GM19452 (cell line): ENCODE measurements at regions not wholly inside any gene's neighbourhood (a gene's known extent, or its start where the extent isn't known, plus 50 kb on each side); places are given as distances from the start of the nearest gene placed in this dataset.

Experiments
- ATAC-seq: cut with Tn5 transposase; IDR thresholded peaks from one replicate; pipeline ENCODE4 v1.9.1; 2021; ENCODE audit not compliant: unreplicated experiment

DNA sequence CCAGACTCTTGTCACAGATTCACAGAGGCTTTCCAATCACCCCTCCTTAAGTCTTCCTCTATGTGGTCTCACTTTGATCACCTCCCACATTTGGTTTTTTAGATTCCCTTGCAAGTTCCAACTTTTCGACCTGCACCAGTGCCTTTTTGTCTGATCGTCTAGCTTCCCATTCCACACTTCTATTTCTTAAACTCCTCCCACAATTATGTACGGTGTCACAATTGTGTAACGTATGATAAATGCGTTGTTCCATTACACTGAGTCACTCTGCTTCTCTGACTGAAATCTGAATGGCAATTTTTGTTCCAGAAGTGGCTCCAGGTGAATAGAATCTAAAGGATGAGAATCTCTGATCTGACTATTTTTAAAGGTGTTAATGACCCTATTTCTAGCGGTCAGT lies 320.1 kb downstream of the LMX1A start:
- ATAC-seq: no peak

DNA sequence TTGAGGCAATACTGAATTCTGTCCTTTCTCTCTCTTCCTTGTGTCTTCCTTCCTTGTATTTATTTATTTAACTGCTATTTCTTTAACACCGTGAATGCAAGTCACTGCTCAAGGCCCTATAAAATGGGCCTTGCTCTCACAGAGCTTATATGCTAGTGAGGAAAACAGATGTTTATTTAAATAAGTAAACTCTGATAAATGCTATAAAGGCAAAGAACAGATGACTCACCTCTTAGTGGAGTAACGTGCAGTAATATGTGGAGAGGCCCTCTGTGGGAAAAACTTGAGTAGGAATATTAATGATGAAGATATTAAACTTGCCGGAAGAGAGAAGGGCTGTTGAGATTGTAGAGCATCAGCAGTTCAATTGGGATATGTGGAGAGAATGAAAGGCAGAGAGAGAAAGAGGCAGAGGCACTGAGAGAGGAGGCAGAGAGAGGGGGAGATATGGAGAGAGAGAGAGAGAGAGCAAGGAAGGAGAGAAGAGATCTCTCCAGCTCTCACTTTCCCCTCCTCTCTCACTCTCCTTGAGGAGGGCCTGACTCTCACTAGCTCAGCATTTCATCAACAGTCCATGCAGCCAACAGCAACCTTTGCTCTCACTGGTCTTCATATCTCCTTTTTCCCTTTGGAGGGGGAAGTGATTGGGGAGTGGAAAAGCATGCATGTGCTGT lies 322.2 kb downstream of the LMX1A start:
- ATAC-seq: no peak

DNA sequence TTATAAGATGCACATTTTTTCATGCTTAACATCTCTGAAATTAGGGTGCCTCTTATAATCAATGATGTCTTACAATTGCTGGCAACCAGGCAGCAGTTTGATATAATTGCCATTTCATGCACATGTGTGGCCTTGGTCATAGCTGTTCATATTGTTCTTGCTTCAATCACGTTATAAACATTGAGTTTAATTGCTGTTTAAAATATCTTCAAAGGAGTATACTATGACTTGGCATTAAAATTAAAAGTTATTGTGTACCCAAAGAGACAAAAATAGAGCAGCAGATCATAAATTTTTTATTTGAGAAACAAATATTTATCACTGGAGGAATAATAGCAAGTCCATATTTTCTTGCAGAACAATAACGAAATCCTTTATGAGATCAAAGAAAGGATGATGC lies 325.5 kb downstream of the LMX1A start:
- no peak for ATAC-seq

DNA sequence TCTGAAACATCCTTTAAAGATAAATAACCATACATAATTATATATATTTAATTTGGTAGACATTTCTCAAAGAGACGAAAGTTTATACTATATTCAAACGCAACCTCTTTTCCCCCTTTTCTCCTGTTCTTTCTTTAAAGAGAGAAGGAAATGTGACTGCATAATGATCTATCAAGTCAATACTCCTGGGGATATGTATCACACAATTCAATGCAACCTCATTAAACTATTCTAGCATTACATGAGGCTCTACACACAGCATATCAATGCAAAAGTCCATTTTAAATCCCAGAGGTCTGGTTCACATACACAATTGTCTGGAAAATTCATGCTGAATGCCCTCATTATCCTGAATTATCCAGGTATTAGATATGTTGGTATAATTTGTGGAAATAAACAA lies 330.7 kb downstream of the LMX1A start:
- no peak for ATAC-seq

DNA sequence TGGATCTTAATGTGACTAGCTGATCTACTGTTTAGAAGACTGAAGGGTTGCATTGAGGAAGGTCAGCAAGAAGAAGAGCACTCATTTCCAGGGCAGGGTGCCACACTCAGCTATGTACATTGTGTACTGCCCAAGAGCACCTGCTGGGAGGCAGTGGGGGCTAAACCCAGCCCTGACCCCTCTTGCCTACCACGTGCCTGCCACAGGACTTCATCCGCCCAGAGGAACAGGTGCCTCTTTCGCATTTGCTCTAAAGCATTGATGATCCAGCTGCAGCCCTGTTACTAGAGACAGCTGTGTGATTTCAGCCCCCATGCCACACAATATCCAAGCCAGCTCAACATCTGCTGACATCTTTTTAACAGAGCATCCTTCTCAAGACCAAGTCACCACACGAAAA lies 341.8 kb downstream of the LMX1A start:
- ATAC-seq: no peak

DNA sequence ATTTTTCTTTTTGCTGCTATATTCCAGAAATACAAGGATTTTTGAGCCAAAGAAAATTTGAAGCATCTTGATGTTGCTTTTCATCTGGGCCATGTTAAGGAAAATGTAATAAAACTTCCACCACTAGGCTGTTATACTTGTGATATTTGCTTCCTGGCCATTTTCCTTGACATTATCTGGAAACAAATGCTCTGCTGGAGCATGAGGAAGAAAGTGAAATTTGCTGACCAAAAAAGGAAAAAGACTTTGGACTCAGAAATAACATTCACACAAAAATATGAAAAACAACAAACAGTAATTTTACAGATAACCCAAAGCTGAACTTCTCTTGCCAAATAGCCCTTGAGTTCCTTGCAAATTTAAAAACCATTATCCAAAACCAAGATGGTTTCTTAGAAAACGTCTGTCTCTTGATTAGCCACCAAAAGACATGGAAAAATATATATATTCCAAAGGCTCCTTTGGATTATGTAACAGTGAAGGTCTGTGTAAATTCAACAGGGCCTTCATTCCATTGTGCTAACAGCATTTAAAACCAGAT lies 344.5 kb downstream of the LMX1A start:
- ATAC-seq: no peak

DNA sequence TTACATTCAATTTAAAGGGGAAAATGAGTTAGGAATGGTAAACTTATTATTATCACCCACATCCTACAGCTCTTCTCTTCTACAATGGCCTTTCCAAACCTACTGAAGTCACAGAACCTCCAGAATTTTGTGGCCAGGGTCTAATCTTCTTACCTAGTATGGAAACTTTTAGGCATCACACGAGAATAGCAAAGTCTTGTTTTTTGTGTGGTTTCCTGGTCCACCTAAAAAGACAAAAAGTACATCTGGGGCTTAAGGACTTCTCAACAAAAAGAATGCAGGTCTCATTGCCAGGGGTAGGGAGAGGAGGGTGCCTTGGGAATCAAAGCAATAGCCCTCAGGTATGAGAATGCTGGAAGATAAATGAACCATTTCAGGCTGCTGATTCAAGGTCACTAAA lies 345.3 kb downstream of the LMX1A start:
- ATAC-seq: no peak

DNA sequence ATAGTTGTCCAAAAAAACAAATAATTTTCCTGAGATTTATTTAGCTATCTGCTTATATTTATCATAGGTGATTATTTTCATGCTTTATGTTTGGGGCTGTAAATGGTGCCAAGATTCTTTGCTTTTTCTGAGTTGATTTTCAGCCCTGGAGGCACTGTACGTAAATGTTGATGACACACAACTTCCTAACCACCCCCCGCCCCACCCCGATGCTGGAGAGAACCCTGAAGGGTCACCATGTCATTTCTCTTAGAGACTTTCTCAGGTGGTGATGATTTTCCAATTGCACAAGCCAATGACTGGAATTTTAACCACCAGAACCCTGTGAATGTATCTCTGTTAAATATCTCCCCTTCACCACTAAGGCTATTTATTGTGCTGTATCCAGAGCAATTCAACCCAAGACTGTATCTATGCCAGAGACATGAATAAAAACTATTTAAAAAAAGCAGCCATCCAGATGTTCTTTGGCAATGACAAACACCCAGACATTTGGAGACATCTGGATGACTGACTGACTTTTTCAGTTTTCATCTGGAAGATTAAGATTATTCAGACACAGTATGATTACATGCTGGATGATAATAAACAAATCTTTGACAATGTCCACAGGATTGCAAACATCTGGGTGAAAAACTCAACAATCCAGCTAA lies 346.0 kb downstream of the LMX1A start:
- ATAC-seq: no peak

DNA sequence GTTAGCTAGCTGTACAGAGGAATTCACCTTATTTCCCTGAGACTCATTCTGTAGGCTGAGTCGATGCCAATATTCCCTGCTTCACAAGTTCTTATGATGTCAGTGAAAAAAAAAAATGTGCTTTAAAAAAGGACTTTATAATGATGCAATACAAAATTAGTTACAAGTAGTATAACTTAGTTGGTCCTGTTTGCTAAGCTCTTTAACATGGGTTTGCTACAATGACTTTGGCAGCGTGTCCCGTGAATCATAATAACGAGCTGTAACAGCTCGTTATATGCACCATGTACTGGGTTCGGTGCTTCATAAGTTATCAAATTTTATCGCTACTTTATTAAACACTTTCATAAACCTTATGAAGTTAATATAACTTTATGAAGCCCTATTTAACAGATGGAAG lies 349.7 kb downstream of the LMX1A start:
- no peak for ATAC-seq

DNA sequence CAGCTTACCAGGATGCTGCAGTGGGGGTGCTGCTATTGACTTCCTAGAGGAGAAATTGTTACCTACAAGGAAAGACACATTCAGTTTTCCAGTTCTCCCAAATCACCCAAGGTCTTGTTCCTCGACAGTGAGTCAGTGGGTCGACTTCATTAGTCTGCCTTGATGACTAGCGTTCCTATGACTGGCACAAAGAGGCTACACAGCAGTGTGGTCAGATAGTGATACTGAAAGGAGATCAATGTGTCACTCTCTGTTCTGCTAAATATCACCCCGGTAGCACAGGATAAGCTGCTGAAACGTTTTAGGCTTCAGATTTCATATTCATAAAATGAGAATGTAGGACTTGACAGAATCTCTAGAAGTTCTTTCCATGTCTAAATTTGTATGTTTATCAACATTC lies 357.4 kb downstream of the LMX1A start:
- ATAC-seq: no peak

DNA sequence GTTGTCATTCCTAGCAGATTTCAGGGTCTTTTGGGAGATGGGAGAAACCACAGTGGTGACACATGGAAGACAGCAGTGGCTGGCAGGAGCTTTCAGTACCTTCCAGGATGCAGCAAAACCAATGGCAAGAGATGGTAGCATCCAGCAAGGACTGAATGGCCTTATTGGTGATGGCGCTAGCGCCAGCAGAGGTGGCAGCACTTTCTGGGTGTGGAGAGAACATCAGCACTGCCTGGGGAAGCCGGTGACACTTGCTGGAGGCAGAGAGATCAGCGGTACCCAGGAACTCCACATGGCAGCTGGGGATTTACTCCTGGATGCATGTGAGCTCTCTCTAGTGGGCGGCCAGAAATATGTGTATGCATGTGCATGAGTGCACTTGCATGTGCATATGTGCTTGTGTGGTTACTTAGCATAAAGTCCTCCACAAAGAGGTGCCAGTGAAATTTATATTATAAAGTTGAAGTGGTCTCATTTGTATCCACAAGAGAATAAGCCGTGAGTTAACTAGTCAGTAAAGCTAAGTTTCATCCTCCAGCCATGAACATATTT lies 364.7 kb downstream of the LMX1A start:
- no peak for ATAC-seq

DNA sequence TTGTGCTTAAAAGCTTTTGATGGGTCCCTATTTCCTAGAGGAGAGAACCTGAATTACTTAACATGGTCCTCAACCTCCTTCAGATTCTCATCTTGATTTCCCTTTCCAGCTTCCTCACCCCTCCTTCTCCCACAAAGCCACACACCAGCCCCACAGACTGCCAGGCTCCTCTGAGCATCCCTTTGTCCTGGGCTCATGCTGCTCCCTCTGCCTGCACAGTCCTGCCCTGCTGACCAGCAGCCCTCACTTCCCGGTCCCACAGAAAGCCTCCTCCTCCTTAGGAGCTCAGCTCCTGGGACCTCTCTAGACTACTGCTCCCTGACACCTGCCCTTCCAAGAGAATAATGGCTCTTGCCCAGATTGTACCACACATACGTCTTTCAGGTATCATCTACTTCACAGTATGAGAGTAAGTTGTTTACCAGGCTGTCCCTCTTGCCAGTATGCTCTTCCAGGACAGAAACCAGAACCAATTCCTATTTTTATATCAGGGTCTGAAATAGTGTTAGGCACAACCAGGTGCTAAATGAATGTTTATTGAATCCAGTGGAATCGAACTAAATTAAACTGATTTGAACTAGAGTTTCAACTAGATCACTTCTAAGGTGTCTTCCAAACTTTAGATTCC lies 373.4 kb downstream of the LMX1A start:
- ATAC-seq: no peak

DNA sequence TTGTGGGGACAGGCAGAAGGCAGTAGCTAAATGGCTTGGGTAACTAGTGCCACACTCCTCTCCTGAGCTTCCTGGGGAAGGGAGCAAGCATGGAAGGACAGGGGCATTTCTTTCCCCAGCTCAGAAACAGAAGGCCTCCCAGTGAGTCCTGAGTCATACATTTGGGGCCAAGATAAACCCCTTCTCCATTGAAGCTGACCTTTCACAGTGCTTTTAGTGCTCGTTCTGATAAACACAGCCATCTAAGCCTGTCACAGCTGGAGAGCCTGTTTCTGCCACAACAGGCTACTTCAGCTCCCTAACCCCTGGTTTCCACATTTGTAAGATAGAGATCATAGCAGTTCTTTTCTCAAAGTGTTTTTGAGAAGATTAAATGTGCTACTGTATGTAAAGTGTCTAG lies 374.0 kb downstream of the LMX1A start:
- no peak for ATAC-seq

DNA sequence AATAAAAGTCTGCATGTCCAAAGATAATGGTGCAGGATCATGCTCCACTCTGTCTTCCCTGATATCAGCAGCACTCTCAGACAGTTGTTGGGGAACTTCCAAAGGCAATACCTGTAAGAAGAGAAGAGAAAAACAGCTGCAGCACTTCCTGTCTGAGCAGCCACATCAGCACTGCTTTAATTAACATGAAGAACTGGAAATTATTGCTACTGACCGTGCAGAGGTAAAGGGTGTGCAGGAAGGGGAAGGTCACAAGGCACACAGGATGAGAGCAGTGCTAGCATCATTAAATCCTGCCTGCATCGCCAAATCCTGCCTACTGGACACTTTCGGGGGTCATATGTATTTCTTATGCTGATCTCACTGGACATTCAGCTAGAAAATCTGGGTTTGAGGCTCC lies 379.0 kb downstream of the LMX1A start:
- ATAC-seq: no peak

DNA sequence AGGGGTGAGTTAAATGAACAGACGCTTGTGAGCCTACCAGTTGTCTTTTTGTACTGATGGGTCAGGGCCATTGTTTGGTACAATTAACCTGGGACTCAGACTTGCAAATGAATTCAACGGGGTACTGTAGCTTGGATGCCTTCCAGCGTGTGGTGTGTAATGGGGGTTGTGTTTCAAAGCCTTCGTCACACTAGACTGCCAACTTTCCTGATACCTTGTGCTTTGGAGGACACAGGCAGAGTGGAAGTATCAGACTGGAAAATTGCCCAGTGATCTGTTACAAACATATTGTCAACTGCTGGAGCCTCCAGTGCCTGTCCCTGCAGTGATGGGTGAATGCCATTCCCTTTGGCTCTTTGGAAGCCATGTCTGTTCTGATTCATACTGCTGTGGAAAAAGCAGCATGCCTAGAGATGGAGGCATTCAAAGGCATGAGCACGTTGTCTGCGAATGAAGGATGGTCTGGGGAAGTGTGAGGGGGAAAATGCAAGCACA lies 384.5 kb downstream of the LMX1A start:
- ATAC-seq: no peak

DNA sequence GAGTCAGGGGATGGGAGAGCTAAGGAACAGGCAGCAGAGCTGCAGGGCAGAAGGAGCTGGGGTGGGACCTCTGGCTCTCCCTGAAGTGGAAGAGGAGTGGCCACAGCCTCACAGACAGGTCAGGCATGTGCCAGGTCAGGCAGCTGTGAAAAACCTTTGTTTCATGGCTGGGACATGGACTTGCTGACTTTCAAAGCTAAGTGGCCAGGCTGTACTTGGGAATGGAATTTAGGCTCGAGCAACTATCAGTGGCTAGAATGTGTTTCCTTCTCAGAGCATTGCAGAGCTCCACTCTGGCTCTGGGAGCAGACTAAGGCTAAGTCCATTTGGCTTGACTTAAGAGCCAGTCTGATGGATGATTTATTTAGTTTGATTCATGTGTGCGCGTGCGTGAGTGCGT lies 385.1 kb downstream of the LMX1A start:
- no peak for ATAC-seq

DNA sequence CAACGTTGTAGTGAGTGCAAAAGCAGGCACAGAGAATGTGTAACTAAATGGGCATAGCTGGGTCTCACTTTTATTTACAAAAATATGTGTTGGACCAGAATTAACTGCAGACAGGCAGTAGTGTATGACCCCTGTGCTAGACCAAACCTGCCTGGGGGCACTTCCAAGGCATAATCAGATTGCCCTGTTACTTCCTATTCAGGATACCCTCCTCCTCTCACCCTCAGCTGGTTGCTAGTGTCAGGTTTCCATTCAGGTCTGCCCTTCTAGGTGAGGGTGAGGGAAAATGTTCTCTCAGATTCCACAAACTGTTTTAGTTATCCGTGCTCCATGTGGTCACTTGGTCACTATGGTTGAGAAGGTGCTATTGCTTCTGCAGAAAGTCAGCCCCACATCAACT lies 387.3 kb downstream of the LMX1A start:
- ATAC-seq: no peak

DNA sequence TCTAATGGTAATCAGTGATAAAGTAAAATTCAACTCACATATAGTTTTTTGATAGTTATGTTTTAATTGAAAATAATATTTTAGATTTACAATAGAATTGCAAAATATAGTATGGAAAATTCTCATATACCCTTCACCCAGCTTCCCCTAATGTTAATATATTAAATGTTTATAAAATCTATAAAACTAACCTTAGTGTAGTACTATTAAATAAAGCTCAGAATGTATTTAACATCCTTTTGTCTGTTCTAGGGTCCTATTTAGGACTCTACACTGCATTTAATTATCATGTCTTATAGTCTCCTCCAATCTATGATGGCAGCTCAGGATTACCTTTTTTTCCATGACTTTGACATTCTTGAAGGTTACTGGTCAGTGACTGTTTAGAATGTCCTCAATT lies 389.2 kb downstream of the LMX1A start:
- no peak for ATAC-seq

DNA sequence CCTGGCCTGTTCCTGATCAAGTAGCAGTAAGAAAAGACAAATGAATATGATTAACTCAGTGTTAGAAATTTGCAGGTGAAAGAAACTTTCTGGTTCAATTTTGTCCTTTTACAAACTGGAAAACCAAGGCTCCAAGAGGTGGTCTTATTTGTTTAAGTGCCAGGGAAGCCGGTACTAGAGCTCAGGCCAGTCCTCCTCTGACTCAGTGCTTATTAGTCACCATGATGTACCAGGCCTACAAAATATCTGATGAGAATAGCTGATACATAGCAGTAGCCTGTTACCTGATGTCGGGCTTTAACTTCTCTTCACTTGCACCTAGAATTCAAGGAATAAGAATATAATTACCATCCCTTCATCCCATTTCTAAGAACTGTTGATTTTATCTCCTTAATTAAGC lies 394.8 kb downstream of the LMX1A start:
- ATAC-seq: no peak

DNA sequence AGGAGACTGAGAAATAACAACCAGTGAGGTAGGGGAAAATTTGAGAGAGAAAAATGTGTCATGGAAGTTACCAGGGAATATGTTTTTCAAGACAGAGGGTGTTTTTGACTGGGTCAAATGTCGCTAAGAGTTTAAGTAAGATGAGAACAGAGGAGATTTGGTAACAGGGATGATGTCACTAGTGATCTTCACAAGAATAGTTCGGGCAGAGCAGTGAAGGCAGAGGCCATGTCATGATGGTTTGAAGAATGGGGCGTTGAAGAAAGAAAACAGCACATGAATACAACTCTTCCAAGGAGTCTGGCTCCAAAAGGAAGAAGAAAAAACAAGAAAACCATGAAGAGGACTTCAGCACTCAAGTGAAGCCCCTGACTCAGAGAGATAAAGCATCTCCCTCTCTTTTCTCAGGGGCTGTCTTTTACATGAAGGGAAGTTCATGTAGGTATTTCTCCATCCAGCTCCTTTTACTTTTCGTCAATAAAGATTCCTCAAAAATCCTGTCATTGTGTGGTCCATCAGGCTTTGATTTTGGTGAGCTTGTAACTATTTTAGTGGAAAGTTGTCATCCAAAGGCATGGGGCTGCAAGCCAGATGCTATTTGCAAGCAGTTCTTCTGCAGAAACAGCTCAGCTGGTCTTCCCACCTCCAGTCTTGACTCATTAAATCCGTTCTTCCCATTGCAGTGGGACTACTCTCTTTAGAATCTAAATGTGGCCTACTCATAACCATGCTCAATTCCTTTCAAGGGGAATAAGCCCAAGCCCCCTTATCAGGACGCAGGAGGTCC lies 397.3 kb downstream of the LMX1A start:
- ATAC-seq: no peak

DNA sequence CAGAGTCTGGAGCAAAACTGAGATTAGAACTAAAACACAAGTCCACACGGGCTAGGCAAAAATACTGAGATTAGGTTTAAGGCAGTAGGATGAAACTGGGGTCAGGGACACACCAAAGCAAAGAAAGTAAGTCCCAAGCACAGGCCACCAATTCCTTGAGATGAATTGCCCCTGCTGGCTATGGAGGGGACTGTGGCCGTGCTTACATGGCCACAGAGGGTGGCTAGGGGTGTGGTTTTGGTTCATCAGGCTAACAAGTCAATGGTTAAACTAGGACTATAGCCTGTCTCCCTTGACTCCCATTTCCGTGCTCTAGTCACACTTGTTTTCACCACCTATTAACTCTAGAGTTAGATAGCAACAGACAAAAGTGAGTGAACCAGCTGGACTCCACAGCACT lies 394.8 kb downstream of the PBX1 start:
- no peak for ATAC-seq
